Progenitor cell of endocrine pancreas (in vitro differentiated cells): ENCODE measurements at regions not wholly inside any gene's neighbourhood (a gene's known extent, or its start where the extent isn't known, plus 50 kb on each side); places are given as distances from the start of the nearest gene placed in this dataset.

Source experiments
- DNase-seq: peaks from one replicate; pipeline ENCODE4 v3.0.0; 2021; ENCODE audit warnings: low spot score; ENCODE audit not compliant: unreplicated experiment
- H3K27ac Mint-ChIP-seq: 2 replicates; pipeline ENCODE4 v1.8.0; 2021; ENCODE audit warnings: mild to moderate bottlenecking, moderate library complexity, mixed read lengths
- H3K27me3 Mint-ChIP-seq: 2 replicates; pipeline ENCODE4 v1.8.0; 2021; ENCODE audit warnings: mixed read lengths
- H3K36me3 Mint-ChIP-seq: 2 replicates; pipeline ENCODE4 v1.8.0; 2022; ENCODE audit warnings: mixed read lengths; ENCODE audit not compliant: insufficient read depth
- H3K4me1 Mint-ChIP-seq: 2 replicates; pipeline ENCODE4 v1.8.0; 2021; ENCODE audit warnings: low read depth, mixed read lengths
- H3K4me3 Mint-ChIP-seq: 2 replicates; pipeline ENCODE4 v1.8.0; 2021; ENCODE audit warnings: low read depth, mild to moderate bottlenecking, moderate library complexity, mixed read lengths
- H3K9me3 Mint-ChIP-seq: 2 replicates; pipeline ENCODE4 v1.8.0; 2021; ENCODE audit warnings: low read depth, mixed read lengths
- CTCF ChIP-seq: fragments of 200-600 bp; sonication (generic); IDR thresholded peaks from one replicate; pipeline ENCODE4 v1.5.0; 2021; ENCODE audit warnings: antibody characterized with exemption, mild to moderate bottlenecking; ENCODE audit not compliant: unreplicated experiment

- DNase-seq, result no peak
- no peaks in the 10 kb centered on the region for H3K4me1 Mint-ChIP-seq
- TF ChIP-seq CTCF, result no peak
- no peak overlapping the region for H3K27ac Mint-ChIP-seq
- H3K4me3 Mint-ChIP-seq, result no peak overlapping the region
- H3K9me3 Mint-ChIP-seq, result no peaks in the 10 kb centered on the region
- no peaks in the 10 kb centered on the region for H3K36me3 Mint-ChIP-seq
- H3K27me3 Mint-ChIP-seq, result peaks cover 9% of the 10 kb centered on the region
Measured at GRCh38 chr2:217113491-217113890, 253.6 kb upstream of the TNP1 start.

- H3K4me1 Mint-ChIP-seq, result no peaks in the 10 kb centered on the region
- H3K27ac Mint-ChIP-seq, result no peak overlapping the region
- no peaks in the 10 kb centered on the region for H3K9me3 Mint-ChIP-seq
- TF ChIP-seq CTCF, result no peak
- no peak for DNase-seq
- no peaks in the 10 kb centered on the region for H3K36me3 Mint-ChIP-seq
- H3K4me3 Mint-ChIP-seq, result no peak overlapping the region
- H3K27me3 Mint-ChIP-seq, result no peaks in the 10 kb centered on the region
Measured at GRCh38 chr2:217110550-217110949, 250.7 kb upstream of the TNP1 start.

GRCh38 chr2:217108575-217109027 lies 248.7 kb upstream of the TNP1 start:
- no peak for DNase-seq
- Mint-ChIP-seq H3K4me1 (no peaks in the 10 kb centered on the region), H3K9me3 (no peaks in the 10 kb centered on the region), H3K4me3 (no peak overlapping the region), H3K27ac (no peak overlapping the region), H3K36me3 (no peaks in the 10 kb centered on the region), H3K27me3 (no peaks in the 10 kb centered on the region)
- TF ChIP-seq CTCF, result no peak

- no peak for TF ChIP-seq CTCF
- H3K36me3 Mint-ChIP-seq, result no peaks in the 10 kb centered on the region
- DNase-seq, result no peak
- no peaks in the 10 kb centered on the region for H3K9me3 Mint-ChIP-seq
- no peak overlapping the region for H3K4me3 Mint-ChIP-seq
- H3K27me3 Mint-ChIP-seq, result no peaks in the 10 kb centered on the region
- H3K27ac Mint-ChIP-seq, result no peak overlapping the region
- no peaks in the 10 kb centered on the region for H3K4me1 Mint-ChIP-seq
Measured at GRCh38 chr2:217108086-217108485, 248.2 kb upstream of the TNP1 start.

- H3K4me1 Mint-ChIP-seq, result no peaks in the 10 kb centered on the region
- no peak for TF ChIP-seq CTCF
- H3K4me3 Mint-ChIP-seq, result no peak overlapping the region
Measured at GRCh38 chr2:217107480-217107879, 247.6 kb upstream of the TNP1 start.

More at GRCh38 chr2:217107480-217107879, 247.6 kb upstream of the TNP1 start:
- Mint-ChIP-seq H3K9me3 (no peaks in the 10 kb centered on the region), H3K27me3 (no peaks in the 10 kb centered on the region), H3K27ac (no peak overlapping the region), H3K36me3 (no peaks in the 10 kb centered on the region)
- DNase-seq, result no peak
